H9 (cell line): ENCODE measurements at regions not wholly inside any gene's neighbourhood (a gene's known extent, or its start where the extent isn't known, plus 50 kb on each side); places are given as distances from the start of the nearest gene placed in this dataset.

Experiments used
- DNase-seq: peaks from one replicate; pipeline ENCODE4 v3.0.0-alpha.2; 2017
- H2AFZ ChIP-seq: one replicate; pipeline ENCODE4 v1.6.1; 2013; ENCODE audit warnings: mild to moderate bottlenecking, low read length, control low read depth, moderate library complexity
- H2AK5ac ChIP-seq: 2 replicates; pipeline ENCODE4 v1.6.1; 2013; ENCODE audit warnings: low read length, control low read depth, mixed read lengths; ENCODE audit not compliant: insufficient read length
- H2BK120ac ChIP-seq: one replicate; pipeline ENCODE4 v1.6.1; 2013; ENCODE audit warnings: low read depth, mild to moderate bottlenecking, low read length, control low read depth, inconsistent platforms; ENCODE audit not compliant: poor library complexity, severe bottlenecking
- H2BK12ac ChIP-seq: 2 replicates; pipeline ENCODE4 v1.6.1; 2013; ENCODE audit warnings: low read length, control low read depth, mixed read lengths, low read depth; ENCODE audit not compliant: insufficient read length
- H2BK15ac ChIP-seq: 2 replicates; pipeline ENCODE4 v1.6.1; 2013; ENCODE audit warnings: low read depth, low read length, control low read depth
- H2BK20ac ChIP-seq: one replicate; pipeline ENCODE4 v1.6.1; 2013; ENCODE audit warnings: low read depth, mild to moderate bottlenecking, low read length, control low read depth, inconsistent platforms; ENCODE audit not compliant: poor library complexity, severe bottlenecking
- H2BK5ac ChIP-seq: 2 replicates; pipeline ENCODE4 v1.6.1; 2013; ENCODE audit warnings: low read length, control low read depth, mixed read lengths; ENCODE audit not compliant: insufficient read length
- H3K14ac ChIP-seq: 2 replicates; pipeline ENCODE4 v1.6.1; 2013; ENCODE audit warnings: low read length, control low read depth; ENCODE audit not compliant: insufficient read depth
- H3K18ac ChIP-seq: 2 replicates; pipeline ENCODE4 v1.6.1; 2013; ENCODE audit warnings: low read depth, mild to moderate bottlenecking, mixed read lengths, low read length, control low read depth; ENCODE audit not compliant: insufficient read length
- H3K23ac ChIP-seq: 2 replicates; pipeline ENCODE4 v1.6.1; 2013; ENCODE audit warnings: low read length, control low read depth, mixed read lengths, low read depth; ENCODE audit not compliant: insufficient read length
- H3K23me2 ChIP-seq: 2 replicates; pipeline ENCODE4 v1.6.1; 2013; ENCODE audit warnings: low read depth, mild to moderate bottlenecking, mixed read lengths, low read length, control low read depth; ENCODE audit not compliant: insufficient read length, poor library complexity, severe bottlenecking
- H3K27ac ChIP-seq: 2 replicates; pipeline ENCODE4 v1.5.1; 2013; ENCODE audit warnings: low read length, control low read depth, mixed read lengths, low read depth; ENCODE audit not compliant: insufficient read length
- H3K27me3 ChIP-seq: 2 replicates; pipeline ENCODE4 v1.6.1; 2013; ENCODE audit warnings: low read length, control low read depth, inconsistent platforms; ENCODE audit not compliant: insufficient read depth
- H3K4ac ChIP-seq: 2 replicates; pipeline ENCODE4 v1.6.1; 2013; ENCODE audit warnings: low read depth, mild to moderate bottlenecking, control low read depth, inconsistent platforms, low read length, moderate library complexity
- H3K4me1 ChIP-seq: 2 replicates; pipeline ENCODE4 v1.6.1; 2013; ENCODE audit warnings: low read length, control low read depth, inconsistent platforms; ENCODE audit not compliant: insufficient read depth
- H3K4me2 ChIP-seq: 2 replicates; pipeline ENCODE4 v1.6.1; 2013; ENCODE audit warnings: low read length, control low read depth, mixed read lengths; ENCODE audit not compliant: insufficient read length, insufficient read depth
- H3K56ac ChIP-seq: 2 replicates; pipeline ENCODE4 v1.6.1; 2013; ENCODE audit warnings: low read depth, mild to moderate bottlenecking, mixed read lengths, low read length, control low read depth; ENCODE audit not compliant: insufficient read length
- H3K79me1 ChIP-seq: 2 replicates; pipeline ENCODE4 v1.6.1; 2013; ENCODE audit warnings: low read depth, mild to moderate bottlenecking, moderate library complexity, low read length, control low read depth, inconsistent platforms; ENCODE audit not compliant: insufficient read depth, poor library complexity, severe bottlenecking
- H3K79me2 ChIP-seq: 2 replicates; pipeline ENCODE4 v1.6.1; 2013; ENCODE audit warnings: low read length, control low read depth, inconsistent platforms; ENCODE audit not compliant: insufficient read depth
- H3K9ac ChIP-seq: 2 replicates; pipeline ENCODE4 v1.6.1; 2013; ENCODE audit warnings: low read length, control low read depth, mixed read lengths; ENCODE audit not compliant: insufficient read length; ENCODE audit errors: extremely low read depth
- H3K9me3 ChIP-seq: one replicate; pipeline ENCODE4 v1.6.1; 2013; ENCODE audit warnings: low read depth, low read length, inconsistent platforms; ENCODE audit not compliant: control insufficient read depth
- H3T11ph ChIP-seq: one replicate; pipeline ENCODE4 v1.6.1; 2013; ENCODE audit warnings: mild to moderate bottlenecking, low read length, control low read depth, inconsistent platforms
- H4K20me1 ChIP-seq: one replicate; pipeline ENCODE4 v1.6.1; 2013; ENCODE audit not compliant: control insufficient read depth, insufficient read length, insufficient read depth
- H4K5ac ChIP-seq: 2 replicates; pipeline ENCODE4 v1.6.1; 2013; ENCODE audit warnings: low read depth, mild to moderate bottlenecking, mixed read lengths, low read length, control low read depth; ENCODE audit not compliant: insufficient read length
- H4K8ac ChIP-seq: replicated peaks from 2 replicates; pipeline ENCODE4 v1.6.1; 2013; ENCODE audit warnings: low read length, control low read depth, mixed read lengths, low read depth; ENCODE audit not compliant: insufficient read length
- H4K91ac ChIP-seq: 2 replicates; pipeline ENCODE4 v1.6.1; 2013; ENCODE audit warnings: low read depth, mild to moderate bottlenecking, moderate library complexity, mixed read lengths, low read length, control low read depth; ENCODE audit not compliant: insufficient read length
- H3K27ac Mint-ChIP-seq, 3 experiments: 2 replicates in 2 of 3; 3 replicates in 1 of 3; pipeline ENCODE4 v1.8.0; 2020 to 2021; ENCODE audit warnings: mixed read lengths in 3 of 3, mild to moderate bottlenecking in 1 of 3, moderate library complexity in 1 of 3
- H3K27me3 Mint-ChIP-seq: 2 replicates; pipeline ENCODE4 v1.8.0; 2021; ENCODE audit warnings: low read depth, mild to moderate bottlenecking, moderate library complexity, mixed read lengths
- H3K36me3 Mint-ChIP-seq, 3 experiments: 2 replicates in 2 of 3; 3 replicates in 1 of 3; pipeline ENCODE4 v1.8.0; 2020 to 2021; ENCODE audit warnings: low read depth in 3 of 3, mixed read lengths in 3 of 3; ENCODE audit not compliant: insufficient read depth in 1 of 3
- H3K4me1 Mint-ChIP-seq, 2 experiments: 2 replicates each; pipeline ENCODE4 v1.8.0; 2020; ENCODE audit warnings: mixed read lengths in 2 of 2
- H3K4me3 Mint-ChIP-seq, 2 experiments: 2 replicates in 1 of 2; 3 replicates in 1 of 2; pipeline ENCODE4 v1.8.0; 2020 to 2021; ENCODE audit warnings: mild to moderate bottlenecking in 2 of 2, mixed read lengths in 2 of 2, moderate library complexity in 1 of 2
- H3K9me3 Mint-ChIP-seq, 2 experiments: 2 replicates in 1 of 2; 3 replicates in 1 of 2; pipeline ENCODE4 v1.8.0; 2020; ENCODE audit warnings: mild to moderate bottlenecking in 2 of 2, mixed read lengths in 2 of 2, moderate library complexity in 1 of 2
- WGBS: extraction: QIAGEN DNeasy Blood & Tissue Kit; methylation state at CpG from one replicate; pipeline ENCODE4 v1.1.7; 2013; ENCODE audit warnings: missing lambda C conversion rate, low lambda C conversion rate, mixed read lengths; ENCODE audit not compliant: insufficient read length; ENCODE audit errors: extremely low coverage; 5-methylcytosine and 5-hydroxymethylcytosine counted together
- TF ChIP-seq, protein P1 (sequence below): fragments of 200-600 bp; sonication (generic); conservative IDR thresholded peaks from 3 replicates; pipeline ENCODE4 v1.8.0; 2021; ENCODE audit warnings: antibody characterized with exemption, mild to moderate bottlenecking

DNA sequence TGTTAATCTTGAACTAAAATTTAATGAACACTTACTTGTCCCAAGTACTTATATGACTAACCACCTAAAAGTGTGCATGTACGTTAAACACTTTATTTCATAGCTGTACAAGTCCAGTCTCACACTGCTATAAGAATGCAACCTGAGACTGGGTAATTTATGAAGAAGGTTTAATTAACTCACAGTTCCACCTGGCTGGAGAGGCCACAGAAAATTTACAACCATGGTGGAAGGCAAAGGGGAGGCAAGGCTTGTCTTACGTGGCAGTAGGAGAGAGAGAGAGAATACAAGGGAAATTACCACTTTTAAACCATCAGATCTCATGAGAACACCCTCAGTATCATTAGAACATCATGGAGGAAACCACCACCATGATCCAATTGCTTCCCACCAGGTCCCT lies 748.7 kb upstream of the HS3ST1 start:
- no peaks in the 10 kb centered on the region for H3K9me3 ChIP-seq
- H3K36me3 Mint-ChIP-seq = no peaks in the 10 kb centered on the region; a peak in 1 of 7 replicates
- WGBS = no CpG with 5 or more reads among the region's 2 CpGs
- no peaks in the 10 kb centered on the region for H3K79me2 ChIP-seq
- H4K91ac ChIP-seq = no peak overlapping the region
- no peak overlapping the region for H3K23ac ChIP-seq
- H2BK5ac ChIP-seq = no peak overlapping the region
- no peak overlapping the region for H3K56ac ChIP-seq
- DNase-seq = no peak
- H2BK20ac ChIP-seq = no peak overlapping the region
- no peak overlapping the region for H3K27ac ChIP-seq
- H4K5ac ChIP-seq = no peak overlapping the region
- H3K4ac ChIP-seq = no peak overlapping the region
- H3K79me1 ChIP-seq = no peaks in the 10 kb centered on the region
- no peaks in the 10 kb centered on the region for H3K4me1 ChIP-seq
- H3K9ac ChIP-seq = no peak overlapping the region
- no peak overlapping the region for H2BK12ac ChIP-seq
- TF ChIP-seq, protein P1, sequence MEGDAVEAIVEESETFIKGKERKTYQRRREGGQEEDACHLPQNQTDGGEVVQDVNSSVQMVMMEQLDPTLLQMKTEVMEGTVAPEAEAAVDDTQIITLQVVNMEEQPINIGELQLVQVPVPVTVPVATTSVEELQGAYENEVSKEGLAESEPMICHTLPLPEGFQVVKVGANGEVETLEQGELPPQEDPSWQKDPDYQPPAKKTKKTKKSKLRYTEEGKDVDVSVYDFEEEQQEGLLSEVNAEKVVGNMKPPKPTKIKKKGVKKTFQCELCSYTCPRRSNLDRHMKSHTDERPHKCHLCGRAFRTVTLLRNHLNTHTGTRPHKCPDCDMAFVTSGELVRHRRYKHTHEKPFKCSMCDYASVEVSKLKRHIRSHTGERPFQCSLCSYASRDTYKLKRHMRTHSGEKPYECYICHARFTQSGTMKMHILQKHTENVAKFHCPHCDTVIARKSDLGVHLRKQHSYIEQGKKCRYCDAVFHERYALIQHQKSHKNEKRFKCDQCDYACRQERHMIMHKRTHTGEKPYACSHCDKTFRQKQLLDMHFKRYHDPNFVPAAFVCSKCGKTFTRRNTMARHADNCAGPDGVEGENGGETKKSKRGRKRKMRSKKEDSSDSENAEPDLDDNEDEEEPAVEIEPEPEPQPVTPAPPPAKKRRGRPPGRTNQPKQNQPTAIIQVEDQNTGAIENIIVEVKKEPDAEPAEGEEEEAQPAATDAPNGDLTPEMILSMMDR = no peak
- no peaks in the 10 kb centered on the region for H3K27me3 ChIP-seq
- no peak overlapping the region for H4K8ac ChIP-seq
- no peak overlapping the region for H3K4me3 Mint-ChIP-seq
- H3K18ac ChIP-seq = no peak overlapping the region
- no peak overlapping the region for H2BK15ac ChIP-seq
- H3K14ac ChIP-seq = no peak overlapping the region
- no peaks in the 10 kb centered on the region for H3K23me2 ChIP-seq
- no peak overlapping the region for H3T11ph ChIP-seq
- no peaks in the 10 kb centered on the region for H4K20me1 ChIP-seq
- H3K9me3 Mint-ChIP-seq = peaks cover 0 to 4% of the 10 kb centered on the region in 2 experiments; a peak in 3 of 5 replicates
- H2AFZ ChIP-seq = no peak overlapping the region
- no peak overlapping the region for H3K27ac Mint-ChIP-seq
- H3K27me3 Mint-ChIP-seq = no peaks in the 10 kb centered on the region
- H2BK120ac ChIP-seq = no peak overlapping the region
- H2AK5ac ChIP-seq = no peak overlapping the region
- no peak overlapping the region for H3K4me2 ChIP-seq
- no peaks in the 10 kb centered on the region for H3K4me1 Mint-ChIP-seq
